Dedifferentiated amniotic fluid mesenchymal stem cell (primary cell): ENCODE measurements at regions not wholly inside any gene's neighbourhood (a gene's known extent, or its start where the extent isn't known, plus 50 kb on each side); places are given as distances from the start of the nearest gene placed in this dataset.

Experiments
- DNase-seq: peaks from one replicate; pipeline ENCODE4 v3.0.0-alpha.2; 2016; ENCODE audit errors: extremely low spot score

GRCh38 chr19:33898062-33898677 lies 101.5 kb downstream of the KCTD15 start:
- no peak for DNase-seq

- no peak for DNase-seq
Observed at GRCh38 chr19:33900817-33901216, 104.1 kb downstream of the KCTD15 start.

- DNase-seq: no peak
Observed at GRCh38 chr19:33902395-33902794, 105.7 kb downstream of the KCTD15 start.

- no peak for DNase-seq
Observed at GRCh38 chr19:33902802-33903488, 106.3 kb downstream of the KCTD15 start.

- no peak for DNase-seq
Observed at GRCh38 chr19:33903489-33903850, 106.8 kb downstream of the KCTD15 start.

- no peak for DNase-seq
Observed at GRCh38 chr19:33904681-33905080, 108.0 kb downstream of the KCTD15 start.

- no peak for DNase-seq
Observed at GRCh38 chr19:33905473-33905936, 108.8 kb downstream of the KCTD15 start.

GRCh38 chr19:33905937-33906577 lies 109.4 kb downstream of the KCTD15 start:
- DNase-seq: no peak

GRCh38 chr19:33906578-33907335 lies 110.1 kb downstream of the KCTD15 start:
- no peak for DNase-seq

- no peak for DNase-seq
Observed at GRCh38 chr19:33910922-33911321, 114.3 kb downstream of the KCTD15 start.

- no peak for DNase-seq
Observed at GRCh38 chr19:33914599-33914998, 117.9 kb downstream of the KCTD15 start.

- no peak for DNase-seq
Observed at GRCh38 chr19:33916792-33917191, 120.1 kb downstream of the KCTD15 start.

GRCh38 chr19:33919291-33919690 lies 122.6 kb downstream of the KCTD15 start:
- DNase-seq: no peak

GRCh38 chr19:33921165-33921564 lies 124.5 kb downstream of the KCTD15 start:
- no peak for DNase-seq

- no peak for DNase-seq
Observed at GRCh38 chr19:33926306-33926705, 129.6 kb downstream of the KCTD15 start.

GRCh38 chr19:33927789-33928457 lies 131.3 kb downstream of the KCTD15 start:
- DNase-seq: no peak

GRCh38 chr19:33928458-33928950 lies 131.8 kb downstream of the KCTD15 start:
- DNase-seq: no peak

GRCh38 chr19:33933931-33934330 lies 137.3 kb downstream of the KCTD15 start:
- no peak for DNase-seq

GRCh38 chr19:33938821-33939220 lies 142.2 kb downstream of the KCTD15 start:
- DNase-seq: no peak

- no peak for DNase-seq
Observed at GRCh38 chr19:33941133-33941532, 144.5 kb downstream of the KCTD15 start.

- no peak for DNase-seq
Observed at GRCh38 chr19:33946535-33947264, 150.0 kb downstream of the KCTD15 start.
